NCI-H2171 treated with DMSO at 0.1 percent for 48 hours (cell line): ENCODE measurements at regions not wholly inside any gene's neighbourhood (a gene's known extent, or its start where the extent isn't known, plus 50 kb on each side); places are given as distances from the start of the nearest gene placed in this dataset.

ENCODE experiments used
- DNase-seq: peaks from one replicate; lab custom pipeline; 2025; lab: John Stamatoyannopoulos, UW

GRCh38 chr11:62030071-62030684 is 62.7 kb upstream of the FTH1 start:
- no peak for DNase-seq

GRCh38 chr11:62026739-62027370 is 59.4 kb upstream of the FTH1 start:
- no peak for DNase-seq

DNA sequence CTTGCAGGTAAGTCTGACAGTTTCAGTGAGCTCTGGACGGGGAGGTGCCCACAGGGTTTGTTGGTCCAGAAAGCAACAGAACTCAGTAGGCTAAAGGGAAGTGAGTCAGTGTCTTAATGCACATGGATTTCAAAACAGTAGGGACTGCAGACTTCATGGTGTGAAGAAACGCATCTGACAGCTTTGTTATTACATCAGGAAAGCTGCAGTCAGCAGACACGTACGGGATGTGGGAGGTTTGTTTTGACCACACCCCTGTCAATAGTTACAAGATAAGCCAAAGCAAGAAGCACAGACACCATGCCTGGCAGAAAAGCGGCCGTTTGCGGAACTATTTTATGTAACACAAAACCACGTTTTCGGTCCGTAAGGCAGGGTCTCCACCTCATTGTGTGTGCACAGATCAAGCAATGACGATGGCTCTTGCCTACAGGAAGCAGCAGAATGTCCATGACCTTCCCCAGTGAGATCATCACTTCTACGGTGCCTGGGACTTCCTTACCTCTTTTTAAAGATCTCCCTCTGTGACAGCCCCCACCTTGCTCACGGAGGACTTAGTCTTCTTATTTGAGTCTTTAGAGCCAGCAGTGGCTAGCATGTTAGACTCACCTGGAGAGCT is 58.2 kb upstream of the FTH1 start:
- DNase-seq, result no peak

DNA sequence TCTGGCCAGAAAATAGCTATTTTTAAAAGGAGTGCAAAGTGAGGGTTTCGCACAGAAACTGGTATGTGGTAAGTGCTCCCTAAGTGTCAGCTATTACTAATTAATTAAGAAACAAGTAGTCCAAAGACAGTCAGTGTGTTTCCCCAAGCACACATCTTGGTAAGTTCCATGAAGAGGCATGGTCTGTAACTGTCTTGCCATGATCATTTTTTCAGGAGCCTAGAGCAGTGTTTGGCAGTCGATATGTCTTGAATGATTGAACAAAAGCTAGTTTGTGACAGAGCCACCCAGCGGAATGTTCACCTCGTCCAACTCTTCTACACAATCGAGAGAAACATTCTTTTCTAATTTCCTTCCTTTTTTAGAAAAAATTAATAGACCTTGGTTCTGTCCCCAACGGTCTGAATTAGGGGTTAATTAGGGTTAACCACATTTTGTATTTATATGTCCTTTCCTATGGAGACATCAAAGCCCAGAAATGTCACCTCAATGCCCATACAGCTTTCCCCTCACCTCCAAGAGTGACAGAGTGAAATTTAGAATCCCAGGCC is 57.6 kb upstream of the FTH1 start:
- DNase-seq, result no peak

DNA sequence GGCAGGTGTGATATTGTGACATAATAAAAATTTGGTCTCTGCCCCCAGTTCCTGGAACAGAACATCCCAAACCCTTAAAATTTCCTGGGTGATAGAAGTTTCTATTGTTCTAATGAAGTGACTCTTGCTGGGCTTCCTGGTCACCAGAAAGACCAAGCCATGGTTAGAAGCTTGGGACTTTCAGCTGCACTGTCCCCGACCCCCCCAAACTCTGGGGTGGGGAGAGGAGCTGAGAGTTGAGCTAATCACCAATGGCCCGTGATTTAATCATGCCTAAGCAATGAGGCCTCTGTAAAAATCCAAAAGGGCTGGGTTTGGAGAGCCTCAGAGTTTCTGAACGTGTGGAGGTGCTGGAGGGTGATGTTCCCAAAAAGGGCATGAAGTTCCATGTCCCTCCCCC is 54.8 kb upstream of the FTH1 start:
- DNase-seq, result no peak

GRCh38 chr11:62020661-62021060 is 53.2 kb upstream of the FTH1 start:
- DNase-seq, result no peak

- DNase-seq, result no peak
Observed at GRCh38 chr11:62018981-62019664, 51.7 kb upstream of the FTH1 start.

DNA sequence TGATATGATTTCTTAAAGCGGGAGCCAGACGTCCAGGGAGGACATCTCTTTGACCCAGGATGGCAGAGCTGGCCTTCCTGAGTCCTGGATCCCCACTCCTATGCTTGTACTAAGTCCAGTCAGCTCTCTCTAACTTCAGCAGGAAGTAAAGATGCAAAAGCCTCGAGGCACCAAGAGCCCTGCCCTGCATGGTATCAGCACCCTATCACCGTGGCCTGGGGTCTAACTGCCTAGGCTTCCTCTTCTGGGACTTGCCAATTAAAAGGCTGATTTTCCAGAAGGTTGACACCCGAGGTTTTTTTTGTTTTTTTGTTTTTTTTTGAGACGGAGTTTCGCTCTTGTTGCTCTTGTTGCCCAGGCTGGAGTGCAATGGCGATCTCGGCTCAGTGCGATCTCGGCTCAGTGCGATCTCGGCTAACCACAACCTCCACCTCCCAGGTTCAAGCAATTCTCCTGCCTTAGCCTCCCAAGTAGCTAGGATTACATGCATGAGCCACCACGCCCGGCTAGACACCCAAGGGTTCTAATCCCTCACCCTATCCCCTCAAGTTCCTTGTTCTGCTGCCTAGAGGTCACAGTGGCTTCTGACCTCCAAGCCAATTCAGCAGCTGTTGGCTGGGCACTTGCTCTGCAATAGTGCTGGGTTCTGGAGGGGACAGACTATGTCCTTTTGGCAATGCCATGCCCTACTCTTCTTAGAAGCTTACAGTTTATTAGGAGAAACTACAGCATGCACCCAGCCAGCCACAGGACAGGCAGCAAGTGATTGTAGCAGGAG is 50.6 kb upstream of the FTH1 start:
- DNase-seq, result no peak
